C4-2B (cell line): ENCODE measurements at regions not wholly inside any gene's neighbourhood (a gene's known extent, or its start where the extent isn't known, plus 50 kb on each side); places are given as distances from the start of the nearest gene placed in this dataset.

Experiments
- CTCF ChIP-seq: fragments of 450-650 bp; conservative IDR thresholded peaks from 2 replicates; pipeline ENCODE4 v1.5.1; 2017; ENCODE audit warnings: mild to moderate bottlenecking
- ZFX ChIP-seq: fragments of 450-650 bp; IDR thresholded peaks from 2 replicates; pipeline ENCODE4 v1.6.1; 2017

- TF ChIP-seq CTCF: no peak
- no peak for TF ChIP-seq ZFX
Observed at GRCh38 chr5:35331956-35332950, 102.0 kb upstream of the PRLR start.
